ENCODE measurements at regions not wholly inside any gene's neighbourhood (a gene's known extent, or its start where the extent isn't known, plus 50 kb on each side); places are given as distances from the start of the nearest gene placed in this dataset.

GRCh38 chr21:17388226-17388625 lies 124.6 kb upstream of the CXADR start:
- no peaks in the 10 kb centered on the region for H3K27me3 Mint-ChIP-seq (ENCODE audit: low read depth)
- DNase-seq (ENCODE audit: low spot score in 2 of 2, unreplicated experiment in 2 of 2), result no peak
- no peak overlapping the region for H3K27ac Mint-ChIP-seq
- no peaks in the 10 kb centered on the region for H3K9me3 Mint-ChIP-seq
- no peak for TF ChIP-seq CTCF (IDR thresholded peaks at IDR 0.05; ENCODE audit: unreplicated experiment)
- no peak overlapping the region for H3K4me3 Mint-ChIP-seq
- no peaks in the 10 kb centered on the region for H3K4me1 Mint-ChIP-seq
- H3K36me3 Mint-ChIP-seq, result peaks cover 2% of the 10 kb centered on the region

GRCh38 chr21:17389311-17389710 lies 123.5 kb upstream of the CXADR start:
- H3K4me3 Mint-ChIP-seq, result no peak overlapping the region
- TF ChIP-seq CTCF (IDR thresholded peaks at IDR 0.05; ENCODE audit: unreplicated experiment), result no peak
- H3K9me3 Mint-ChIP-seq, result no peaks in the 10 kb centered on the region
- H3K27ac Mint-ChIP-seq, result no peak overlapping the region
- peaks cover 2% of the 10 kb centered on the region for H3K36me3 Mint-ChIP-seq
- H3K27me3 Mint-ChIP-seq (ENCODE audit: low read depth), result no peaks in the 10 kb centered on the region
- H3K4me1 Mint-ChIP-seq, result no peaks in the 10 kb centered on the region
- DNase-seq (ENCODE audit: low spot score in 2 of 2, unreplicated experiment in 2 of 2), result no peak

GRCh38 chr21:17390569-17390968 lies 122.3 kb upstream of the CXADR start:
- TF ChIP-seq CTCF (IDR thresholded peaks at IDR 0.05; ENCODE audit: unreplicated experiment), result no peak
- no peak overlapping the region for H3K27ac Mint-ChIP-seq
- H3K4me1 Mint-ChIP-seq, result no peaks in the 10 kb centered on the region
- H3K36me3 Mint-ChIP-seq, result no peaks in the 10 kb centered on the region
- no peak for DNase-seq (ENCODE audit: low spot score in 2 of 2, unreplicated experiment in 2 of 2)
- H3K9me3 Mint-ChIP-seq, result no peaks in the 10 kb centered on the region
- H3K27me3 Mint-ChIP-seq (ENCODE audit: low read depth), result no peaks in the 10 kb centered on the region
- H3K4me3 Mint-ChIP-seq, result no peak overlapping the region

- no peak for TF ChIP-seq CTCF (IDR thresholded peaks at IDR 0.05; ENCODE audit: unreplicated experiment)
- no peak overlapping the region for H3K27ac Mint-ChIP-seq
- peaks cover 2% of the 10 kb centered on the region for H3K4me1 Mint-ChIP-seq
- no peaks in the 10 kb centered on the region for H3K27me3 Mint-ChIP-seq (ENCODE audit: low read depth)
- H3K9me3 Mint-ChIP-seq, result no peaks in the 10 kb centered on the region
- H3K4me3 Mint-ChIP-seq, result no peak overlapping the region
- no peak for DNase-seq (ENCODE audit: low spot score in 2 of 2, unreplicated experiment in 2 of 2)
- H3K36me3 Mint-ChIP-seq, result no peaks in the 10 kb centered on the region
Observed at GRCh38 chr21:17391811-17392340, 121.0 kb upstream of the CXADR start.

GRCh38 chr21:17393413-17393812 lies 119.4 kb upstream of the CXADR start:
- no peaks in the 10 kb centered on the region for H3K9me3 Mint-ChIP-seq
- H3K4me3 Mint-ChIP-seq, result no peak overlapping the region
- TF ChIP-seq CTCF (IDR thresholded peaks at IDR 0.05; ENCODE audit: unreplicated experiment), result no peak
- DNase-seq (ENCODE audit: low spot score in 2 of 2, unreplicated experiment in 2 of 2), result no peak
- no peak overlapping the region for H3K27ac Mint-ChIP-seq
- no peaks in the 10 kb centered on the region for H3K36me3 Mint-ChIP-seq
- no peaks in the 10 kb centered on the region for H3K27me3 Mint-ChIP-seq (ENCODE audit: low read depth)
- H3K4me1 Mint-ChIP-seq, result peaks cover 2% of the 10 kb centered on the region

- no peak overlapping the region for H3K27ac Mint-ChIP-seq
- peaks cover 2% of the 10 kb centered on the region for H3K4me1 Mint-ChIP-seq
- H3K27me3 Mint-ChIP-seq (ENCODE audit: low read depth), result no peaks in the 10 kb centered on the region
- DNase-seq (ENCODE audit: low spot score in 2 of 2, unreplicated experiment in 2 of 2), result no peak
- no peak for TF ChIP-seq CTCF (IDR thresholded peaks at IDR 0.05; ENCODE audit: unreplicated experiment)
- H3K36me3 Mint-ChIP-seq, result no peaks in the 10 kb centered on the region
- H3K9me3 Mint-ChIP-seq, result no peaks in the 10 kb centered on the region
- H3K4me3 Mint-ChIP-seq, result no peak overlapping the region
Observed at GRCh38 chr21:17396948-17397347, 115.9 kb upstream of the CXADR start.

Data from mesothelial cell of epicardium (in vitro differentiated cells).